ENCODE measurements at regions not wholly inside any gene's neighbourhood (a gene's known extent, or its start where the extent isn't known, plus 50 kb on each side); places are given as distances from the start of the nearest gene placed in this dataset.

DNA sequence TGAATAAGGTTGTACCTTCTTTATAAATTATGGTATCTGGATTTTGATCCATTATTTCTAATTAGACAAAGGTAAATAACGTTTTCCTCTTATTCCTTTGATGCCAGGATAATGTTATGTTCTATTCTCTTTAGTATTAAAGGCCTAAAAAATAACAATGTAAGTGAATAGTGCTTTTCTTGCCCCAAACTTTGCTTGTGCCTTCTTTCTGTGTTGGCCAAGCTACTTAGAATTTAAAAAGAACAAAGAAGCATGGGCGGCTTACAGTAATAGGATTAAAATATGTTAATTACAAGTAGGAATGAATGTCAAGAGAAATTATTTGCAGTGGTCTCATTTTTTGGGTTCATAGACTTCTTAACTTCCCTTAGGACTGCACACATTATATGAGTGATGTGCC lies 105.0 kb upstream of the FSIP2 start:
- no peaks in the 10 kb centered on the region for H3K36me3 ChIP-seq (ENCODE audit: control insufficient read depth, insufficient read depth, low read length)
- no peak for FAIRE-seq

DNA sequence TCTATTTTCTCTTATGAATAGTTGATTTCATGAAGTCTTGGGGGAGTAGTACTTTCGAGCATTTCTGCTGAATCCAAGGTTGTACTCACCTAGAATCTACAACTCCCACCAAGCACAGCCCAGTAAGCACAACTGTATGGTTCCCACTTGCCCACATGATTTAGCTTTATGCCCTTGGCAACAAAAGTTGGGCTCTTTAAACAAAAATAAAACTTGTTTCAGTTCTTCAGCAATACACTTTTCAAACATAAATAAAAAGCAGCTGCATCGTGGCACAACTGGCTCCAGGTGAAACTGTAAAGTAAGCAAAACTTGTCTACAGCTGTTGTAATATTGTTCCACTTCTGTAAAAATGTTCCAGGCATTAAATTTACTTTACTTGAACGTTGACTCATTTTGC lies 99.8 kb upstream of the FSIP2 start:
- FAIRE-seq = no peak
- no peak for DNase-seq (ENCODE audit: low read depth)
- H3K36me3 ChIP-seq (ENCODE audit: control insufficient read depth, insufficient read depth, low read length) = no peaks in the 10 kb centered on the region
- no peaks in the 10 kb centered on the region for H3K27me3 ChIP-seq (ENCODE audit: control insufficient read depth, insufficient read depth, low read length)
- TF ChIP-seq, protein P1, sequence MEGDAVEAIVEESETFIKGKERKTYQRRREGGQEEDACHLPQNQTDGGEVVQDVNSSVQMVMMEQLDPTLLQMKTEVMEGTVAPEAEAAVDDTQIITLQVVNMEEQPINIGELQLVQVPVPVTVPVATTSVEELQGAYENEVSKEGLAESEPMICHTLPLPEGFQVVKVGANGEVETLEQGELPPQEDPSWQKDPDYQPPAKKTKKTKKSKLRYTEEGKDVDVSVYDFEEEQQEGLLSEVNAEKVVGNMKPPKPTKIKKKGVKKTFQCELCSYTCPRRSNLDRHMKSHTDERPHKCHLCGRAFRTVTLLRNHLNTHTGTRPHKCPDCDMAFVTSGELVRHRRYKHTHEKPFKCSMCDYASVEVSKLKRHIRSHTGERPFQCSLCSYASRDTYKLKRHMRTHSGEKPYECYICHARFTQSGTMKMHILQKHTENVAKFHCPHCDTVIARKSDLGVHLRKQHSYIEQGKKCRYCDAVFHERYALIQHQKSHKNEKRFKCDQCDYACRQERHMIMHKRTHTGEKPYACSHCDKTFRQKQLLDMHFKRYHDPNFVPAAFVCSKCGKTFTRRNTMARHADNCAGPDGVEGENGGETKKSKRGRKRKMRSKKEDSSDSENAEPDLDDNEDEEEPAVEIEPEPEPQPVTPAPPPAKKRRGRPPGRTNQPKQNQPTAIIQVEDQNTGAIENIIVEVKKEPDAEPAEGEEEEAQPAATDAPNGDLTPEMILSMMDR (IDR thresholded peaks at IDR 0.05; ENCODE audit: insufficient read depth, low read length, severe bottlenecking) = no peak
- no peak overlapping the region for H3K4me3 ChIP-seq (ENCODE audit: low read depth, low read length)

More for the DNA sequence above, 105.0 kb upstream of the FSIP2 start:
- Histone ChIP-seq H3K4me3 (ENCODE audit: low read depth, low read length) (no peak overlapping the region), H3K27me3 (ENCODE audit: control insufficient read depth, insufficient read depth, low read length) (no peaks in the 10 kb centered on the region)
- TF ChIP-seq, protein P1 (IDR thresholded peaks at IDR 0.05; ENCODE audit: insufficient read depth, low read length, severe bottlenecking) = no peak
- DNase-seq (ENCODE audit: low read depth) = no peak

DNA sequence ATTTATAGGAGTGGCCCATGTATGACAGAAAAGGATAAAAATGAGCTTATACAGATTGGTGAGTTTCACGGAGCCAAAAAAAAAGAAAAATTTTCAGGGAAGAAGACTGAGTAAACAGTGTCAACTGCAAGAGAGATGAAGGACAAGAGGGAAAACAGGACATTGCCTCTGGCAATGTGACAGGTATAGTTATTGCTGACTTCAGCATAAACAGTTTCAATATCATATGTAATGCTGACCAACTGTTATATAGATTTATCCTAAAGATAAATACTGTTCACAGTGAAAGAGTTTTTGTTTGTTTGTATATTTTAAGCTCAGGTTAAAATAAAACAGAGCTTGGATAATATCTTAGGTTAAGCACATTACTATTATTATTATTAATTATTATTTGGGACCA lies 98.0 kb upstream of the FSIP2 start:
- Histone ChIP-seq H3K36me3 (ENCODE audit: control insufficient read depth, insufficient read depth, low read length) (no peaks in the 10 kb centered on the region), H3K4me3 (ENCODE audit: low read depth, low read length) (no peak overlapping the region), H3K27me3 (ENCODE audit: control insufficient read depth, insufficient read depth, low read length) (no peaks in the 10 kb centered on the region)
- FAIRE-seq (no peak), DNase-seq (ENCODE audit: low read depth) (no peak)
- TF ChIP-seq, protein P1 (IDR thresholded peaks at IDR 0.05; ENCODE audit: insufficient read depth, low read length, severe bottlenecking) = no peak

DNA sequence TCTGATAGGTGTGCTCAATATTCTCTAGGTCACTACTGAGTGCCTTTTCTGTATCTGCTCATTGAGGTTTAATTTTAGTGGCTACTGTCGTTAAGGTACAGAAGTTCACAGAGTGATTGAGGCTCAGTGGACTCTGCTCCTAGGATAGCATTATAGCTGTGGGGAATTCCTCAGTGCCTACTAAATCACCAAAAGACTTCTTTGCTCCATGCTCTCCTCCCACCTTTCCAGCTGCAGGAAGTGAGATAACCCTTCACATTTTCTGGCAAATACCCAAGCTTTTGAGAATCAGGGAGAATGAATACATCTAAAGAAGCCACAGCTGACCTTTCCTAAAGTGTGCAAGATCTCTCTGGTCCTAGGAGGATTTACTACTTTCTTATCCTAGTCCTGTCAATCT lies 95.2 kb upstream of the FSIP2 start:
- H3K4me3 ChIP-seq (ENCODE audit: low read depth, low read length) = no peak overlapping the region
- no peaks in the 10 kb centered on the region for H3K36me3 ChIP-seq (ENCODE audit: control insufficient read depth, insufficient read depth, low read length)
- H3K27me3 ChIP-seq (ENCODE audit: control insufficient read depth, insufficient read depth, low read length) = no peaks in the 10 kb centered on the region
- TF ChIP-seq, protein P1 (IDR thresholded peaks at IDR 0.05; ENCODE audit: insufficient read depth, low read length, severe bottlenecking) = no peak
- FAIRE-seq (no peak), DNase-seq (ENCODE audit: low read depth) (peak; percentile 18)

DNA sequence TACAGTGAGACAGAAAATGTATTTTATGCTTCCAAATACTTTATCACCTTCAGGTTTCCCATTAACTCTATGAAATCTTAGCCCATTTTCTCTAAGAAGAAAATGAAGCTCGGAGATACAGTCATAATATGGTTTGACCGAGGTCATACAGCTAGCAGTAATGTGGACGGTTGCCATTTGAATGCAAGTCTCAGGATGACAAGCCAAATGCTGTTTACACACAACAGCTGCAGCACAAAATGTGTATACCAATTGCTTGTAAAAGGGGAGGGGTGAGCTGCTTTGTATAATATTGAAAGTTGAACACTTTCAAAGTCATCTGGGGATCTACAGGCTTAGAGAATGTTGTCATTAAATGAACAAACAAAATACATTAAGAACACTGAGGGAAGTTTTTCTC lies 93.8 kb upstream of the FSIP2 start:
- Histone ChIP-seq H3K4me3 (ENCODE audit: low read depth, low read length) (no peak overlapping the region), H3K36me3 (ENCODE audit: control insufficient read depth, insufficient read depth, low read length) (no peaks in the 10 kb centered on the region), H3K27me3 (ENCODE audit: control insufficient read depth, insufficient read depth, low read length) (no peaks in the 10 kb centered on the region)
- TF ChIP-seq, protein P1 (IDR thresholded peaks at IDR 0.05; ENCODE audit: insufficient read depth, low read length, severe bottlenecking) = no peak
- DNase-seq (ENCODE audit: low read depth) (no peak), FAIRE-seq (no peak)

DNA sequence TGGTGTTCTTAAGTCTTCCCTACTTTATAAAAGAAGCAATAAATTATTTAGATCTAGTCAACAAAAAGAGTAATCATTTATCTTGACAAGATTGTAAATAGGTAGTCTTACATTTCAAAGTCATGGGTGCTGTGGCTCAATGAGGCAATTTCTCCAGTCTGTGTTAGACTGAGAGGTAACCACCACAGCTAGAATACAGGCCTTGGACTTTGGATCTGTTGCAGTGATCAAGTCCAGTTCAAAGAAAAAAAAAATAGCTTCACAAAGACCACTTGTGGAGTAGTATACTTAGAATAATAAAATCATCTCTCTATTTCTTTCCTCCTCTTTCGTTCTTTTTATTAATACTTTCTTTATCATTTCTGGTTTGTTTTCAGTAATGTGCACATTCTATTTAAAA lies 93.1 kb upstream of the FSIP2 start:
- no peak for FAIRE-seq
- Histone ChIP-seq H3K4me3 (ENCODE audit: low read depth, low read length) (no peak overlapping the region), H3K27me3 (ENCODE audit: control insufficient read depth, insufficient read depth, low read length) (no peaks in the 10 kb centered on the region), H3K36me3 (ENCODE audit: control insufficient read depth, insufficient read depth, low read length) (no peaks in the 10 kb centered on the region)
- DNase-seq (ENCODE audit: low read depth) = no peak
- TF ChIP-seq, protein P1 (IDR thresholded peaks at IDR 0.05; ENCODE audit: insufficient read depth, low read length, severe bottlenecking) = no peak

Data from bronchial epithelial cell (primary cell).